Right renal cortex interstitium (tissue), 3 donors: ENCODE measurements at regions not wholly inside any gene's neighbourhood (a gene's known extent, or its start where the extent isn't known, plus 50 kb on each side); places are given as distances from the start of the nearest gene placed in this dataset.

Experiments used
- DNase-seq, 3 donors: peaks; one replicate each; pipeline ENCODE4 v3.0.0-alpha.2; 2013; ENCODE audit warnings: low read depth in 3 of 3, low spot score in 2 of 3

DNA sequence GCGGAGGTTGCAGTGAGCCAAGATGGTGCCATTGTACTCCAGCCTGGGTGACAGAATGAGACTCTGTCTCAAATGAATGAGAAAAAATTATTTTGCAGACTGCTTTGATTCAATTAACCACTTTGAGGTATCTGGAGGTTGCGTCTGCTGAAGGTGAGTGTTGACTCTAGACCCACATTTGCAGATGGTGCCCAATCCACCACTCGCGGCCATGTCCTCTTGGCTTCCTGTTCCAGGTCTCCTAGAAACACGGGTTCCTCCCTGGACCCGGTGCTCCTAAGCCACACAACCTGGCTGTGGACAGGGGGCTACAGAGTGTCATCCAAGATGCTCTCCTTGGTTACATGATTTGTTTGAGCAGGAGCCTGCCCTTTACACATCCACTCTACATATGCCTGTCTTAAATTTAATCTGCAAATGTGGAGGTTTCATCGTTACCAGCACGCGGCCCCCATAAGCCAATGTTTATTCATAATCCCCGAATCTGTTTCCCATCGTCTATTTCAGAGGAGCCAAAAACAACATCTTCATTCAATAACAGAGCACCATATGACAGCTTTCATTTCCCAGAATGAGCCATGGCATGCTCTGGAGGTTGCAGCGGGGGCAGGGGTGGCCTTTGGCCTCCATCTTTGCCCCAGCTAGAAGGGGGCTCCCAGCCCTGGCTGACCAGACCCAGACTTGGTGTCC lies 377.2 kb downstream of the CTTN start:
- DNase-seq = no peak

- no peak for DNase-seq
These were observed 378.7 kb downstream of the CTTN start for GRCh38 chr11:70776914-70777532.

DNA sequence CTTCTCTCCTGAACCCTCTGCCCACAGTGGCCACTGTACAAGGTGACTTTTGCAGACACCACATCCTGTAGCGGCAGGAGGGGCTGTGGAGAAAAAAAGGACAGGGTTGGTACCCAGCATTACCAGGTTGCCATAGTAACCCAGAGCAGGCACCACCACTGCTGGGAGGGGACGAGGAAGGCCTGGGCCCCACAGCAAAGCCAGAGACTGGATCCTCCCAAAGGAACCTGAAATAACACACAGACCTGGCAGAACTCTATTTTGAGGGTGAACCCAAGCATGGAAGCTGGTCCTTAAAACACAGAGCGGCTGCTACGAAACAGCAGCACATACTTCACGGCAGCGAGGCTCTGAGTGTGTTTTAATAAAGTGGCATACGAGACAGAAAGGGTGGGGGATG lies 380.6 kb downstream of the CTTN start:
- no peak for DNase-seq

GRCh38 chr11:70779433-70780245 lies 381.3 kb downstream of the CTTN start:
- no peak for DNase-seq

DNA sequence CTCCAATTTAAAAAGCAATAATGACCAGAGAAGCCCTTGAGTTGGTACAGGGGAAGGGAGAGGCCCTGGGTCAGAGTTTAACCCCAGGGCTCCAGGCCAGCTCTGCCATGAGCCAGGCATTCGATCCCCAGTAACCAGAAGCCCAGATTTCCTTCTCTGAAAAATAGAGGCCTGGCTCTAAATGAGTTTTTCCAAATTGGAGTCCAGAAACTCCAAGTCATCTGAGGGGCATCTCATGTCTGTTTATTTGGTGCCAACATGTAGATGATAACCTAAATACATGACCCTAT lies 381.9 kb downstream of the CTTN start:
- no peak for DNase-seq

DNA sequence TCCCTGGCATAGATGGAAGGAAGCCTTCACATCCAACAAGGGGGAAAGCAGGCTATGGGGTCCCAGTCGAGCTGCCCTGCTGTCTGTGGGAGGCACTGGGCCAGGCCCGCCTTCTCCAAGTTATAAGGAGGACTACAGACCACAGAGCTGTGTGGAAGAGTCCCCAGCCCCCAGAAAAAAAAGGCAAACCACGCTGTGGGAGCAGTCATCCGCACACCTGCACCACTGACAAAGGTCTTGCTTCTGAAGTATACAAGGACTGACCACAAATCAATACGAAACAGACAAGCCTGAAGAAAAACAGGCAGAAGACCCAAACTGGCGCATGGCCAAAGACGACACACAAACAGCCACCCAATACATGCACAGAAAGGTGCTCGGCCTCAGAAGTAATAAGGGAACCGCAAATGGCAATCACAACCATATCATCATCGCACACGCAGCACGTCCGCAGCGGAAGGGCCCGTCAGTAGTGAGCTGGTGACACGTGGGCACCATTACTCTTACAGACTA lies 384.1 kb downstream of the CTTN start:
- no peak for DNase-seq

GRCh38 chr11:70783356-70783755 lies 385.0 kb downstream of the CTTN start:
- DNase-seq = no peak

DNA sequence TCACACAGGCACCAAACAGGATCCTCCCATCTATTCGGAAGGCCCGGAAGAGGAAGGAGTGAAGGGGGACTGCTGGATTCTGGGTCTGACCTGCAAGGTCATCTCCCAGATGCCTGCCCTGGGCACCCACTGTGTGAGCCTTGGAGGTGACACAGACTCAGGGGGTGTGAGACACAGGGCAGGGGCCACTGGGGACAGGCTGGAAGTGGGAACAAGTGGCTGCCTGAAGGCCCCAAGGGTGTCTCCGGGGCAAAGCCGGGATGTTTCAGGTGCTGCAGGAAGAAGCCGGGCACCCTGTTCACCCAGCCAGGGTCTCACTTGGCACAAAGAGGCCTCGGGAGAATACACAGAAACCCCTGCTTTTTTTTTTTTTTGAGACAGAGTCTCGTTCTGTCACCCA lies 385.5 kb downstream of the CTTN start:
- no peak for DNase-seq

- DNase-seq = no peak
These were observed 387.0 kb downstream of the CTTN start for GRCh38 chr11:70785372-70785771.

GRCh38 chr11:70786021-70786665 lies 387.8 kb downstream of the CTTN start:
- DNase-seq = no peak

- DNase-seq = no peak
These were observed 390.1 kb downstream of the CTTN start for GRCh38 chr11:70788248-70789022.

DNA sequence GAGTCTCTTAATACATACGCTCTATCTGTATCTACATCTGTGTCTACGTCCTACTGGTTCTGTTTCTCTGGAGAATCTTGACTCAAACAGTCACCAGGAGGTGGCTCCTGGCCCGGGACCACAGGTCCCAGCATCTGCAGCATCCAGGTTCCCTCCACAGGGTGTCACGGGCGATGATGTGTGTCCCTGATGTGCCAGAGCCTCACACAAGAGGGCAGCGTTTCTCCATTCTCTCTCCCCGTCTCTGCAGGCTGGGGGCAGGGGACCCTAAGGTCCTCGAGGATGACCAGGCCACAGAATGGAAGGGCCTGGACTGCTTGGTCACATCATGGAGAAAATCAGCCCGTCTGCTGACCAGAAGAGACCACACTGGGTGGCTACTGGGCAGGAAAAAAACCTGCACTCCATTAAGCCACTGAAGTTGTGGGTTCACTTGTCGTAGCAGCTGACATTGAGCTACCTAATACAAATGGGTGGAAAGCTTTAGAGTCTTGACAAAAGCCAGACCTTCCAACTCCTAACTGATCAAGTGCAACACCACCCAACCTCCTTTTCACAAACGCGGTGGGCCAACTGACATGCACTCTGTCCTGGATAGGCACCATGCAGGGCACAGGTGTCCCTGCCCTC lies 392.5 kb downstream of the CTTN start:
- no peak for DNase-seq

DNA sequence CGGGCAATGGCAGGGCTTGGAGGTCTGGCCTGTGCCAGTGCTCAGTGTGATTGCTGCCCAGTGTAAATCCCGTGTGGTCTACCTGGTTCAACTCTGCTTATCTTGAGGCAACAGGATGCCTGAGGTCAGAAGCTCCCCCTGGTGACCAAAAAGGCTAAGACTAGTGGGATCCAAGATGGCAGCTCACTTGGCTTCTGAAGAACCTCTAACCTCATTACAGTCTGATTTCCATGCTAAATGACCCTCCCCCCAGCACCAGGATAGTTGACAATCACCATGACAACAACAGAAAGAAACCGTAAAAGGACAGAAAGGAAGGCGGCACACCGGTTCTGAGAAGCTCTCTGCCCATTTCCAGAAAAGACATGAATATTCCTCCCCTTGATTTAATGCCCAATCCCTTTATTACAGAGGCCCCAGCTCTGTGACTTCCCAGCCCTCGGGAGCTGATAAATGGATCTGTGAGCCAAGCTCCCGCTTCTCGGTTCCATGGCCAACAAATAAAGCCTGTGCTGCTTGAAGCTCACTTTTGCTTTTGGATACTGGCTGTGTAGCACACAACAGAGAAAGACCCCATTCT lies 398.4 kb downstream of the CTTN start:
- no peak for DNase-seq

DNA sequence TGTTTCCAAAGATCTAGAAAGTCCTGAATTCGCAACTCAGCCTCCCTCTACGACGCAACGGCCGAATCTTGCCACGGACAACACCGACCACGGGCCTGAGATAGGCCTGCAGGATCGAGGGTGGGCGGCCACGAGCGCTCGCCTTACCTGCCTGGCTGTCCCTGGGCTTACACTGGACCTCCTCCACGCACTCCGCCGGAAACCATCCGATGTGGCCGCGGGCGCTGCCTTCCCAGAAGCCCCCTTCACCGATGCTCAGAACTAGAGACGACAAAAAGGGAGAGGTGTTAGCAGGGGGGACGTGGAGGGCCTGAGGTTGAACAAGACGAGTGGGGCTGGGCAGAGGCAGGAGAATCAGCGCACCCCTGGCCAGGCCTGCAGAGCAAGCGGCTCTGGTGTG lies 400.0 kb downstream of the CTTN start:
- DNase-seq = no peak

GRCh38 chr11:70799386-70799785 lies 401.1 kb downstream of the CTTN start:
- DNase-seq = no peak

GRCh38 chr11:70802185-70802584 lies 403.9 kb downstream of the CTTN start:
- no peak for DNase-seq

- no peak for DNase-seq
These were observed 406.0 kb downstream of the CTTN start for GRCh38 chr11:70804139-70804837.

- DNase-seq = no peak
These were observed 406.9 kb downstream of the CTTN start for GRCh38 chr11:70805243-70805642.

- no peak for DNase-seq
These were observed 407.6 kb downstream of the CTTN start for GRCh38 chr11:70805971-70806370.
